ENCODE measurements at regions not wholly inside any gene's neighbourhood (a gene's known extent, or its start where the extent isn't known, plus 50 kb on each side); places are given as distances from the start of the nearest gene placed in this dataset.

- H3K4me2 ChIP-seq (ENCODE audit: insufficient read depth, low read length) = no peak overlapping the region
- ChIA-PET POLR2A (no interaction called here), CTCF (interaction anchor here (1.6 kb wide), 1 partner anchor 40 kb away, joined by 5 read pairs; no protein-coding TSS in a partner anchor)
- no peaks in the 10 kb centered on the region for H3K36me3 ChIP-seq (ENCODE audit: control insufficient read depth in 2 of 2, extremely low read depth in 1 of 2, insufficient read depth in 2 of 2, low read length in 2 of 2)
- FAIRE-seq = no peak
- intact Hi-C loops (cut with micrococcal nuclease) = no loop called here
- TF ChIP-seq JUN (IDR thresholded peaks at IDR 0.05; ENCODE audit: borderline replicate concordance, insufficient read depth, insufficient read length, low read depth) (no peak), CTCF (IDR thresholded peaks at IDR 0.05; ENCODE audit: extremely low read depth in 1 of 2, insufficient read depth in 1 of 2, low read depth in 1 of 2, low read length in 2 of 2) (no peak), GATA2 (IDR thresholded peaks at IDR 0.05; ENCODE audit: insufficient read depth, insufficient read length, low read depth, low read length) (no peak), POLR2AphosphoS5 (IDR thresholded peaks at IDR 0.05; ENCODE audit: insufficient read depth, low read depth, low read length) (no peak)
- no peaks in the 10 kb centered on the region for H3K9me3 ChIP-seq (replicated peaks; ENCODE audit: control insufficient read depth, insufficient read depth, low read length)
- no TSS peak for BruUV-seq (replicated peaks)
- H3K79me2 ChIP-seq (ENCODE audit: control insufficient read depth, insufficient read depth, low read length) = no peaks in the 10 kb centered on the region
- no peak overlapping the region for H3K4me3 ChIP-seq (replicated peaks in 1 of 3; ENCODE audit: insufficient read depth in 1 of 3, low read depth in 1 of 3, low read length in 3 of 3)
- H3K4me1 ChIP-seq (ENCODE audit: control insufficient read depth, extremely low read depth, insufficient read depth, low read length) = no peaks in the 10 kb centered on the region
- no peak overlapping the region for H3K9ac ChIP-seq (replicated peaks; ENCODE audit: extremely low read depth, insufficient read depth, low read length)
- no peak overlapping the region for H3K27ac ChIP-seq (ENCODE audit: insufficient read depth, low read depth, low read length)
- H3K9me1 ChIP-seq (replicated peaks; ENCODE audit: control insufficient read depth, extremely low read depth, insufficient read depth, low read length) = no peaks in the 10 kb centered on the region
- no peak for DNase-seq (ENCODE audit: low read depth, low spot score)
- H4K20me1 ChIP-seq (replicated peaks; ENCODE audit: control insufficient read depth, extremely low read depth, insufficient read depth, low read length) = no peaks in the 10 kb centered on the region
- dilution Hi-C loops (cut with MboI; ENCODE audit: extremely low pct_ligation_motif_present, low sequenced_read_pairs) = no loop called here
- H2AFZ ChIP-seq (ENCODE audit: low read depth, low read length) = no peak overlapping the region
- H3K27me3 ChIP-seq (ENCODE audit: control insufficient read depth in 2 of 2, insufficient read depth in 2 of 2, low read length in 2 of 2) = no peaks in the 10 kb centered on the region
Measured at GRCh38 chr2:151091583-151091982, 170.1 kb downstream of the RBM43 start.

- CTCF ChIA-PET = no interaction called here
Measured at GRCh38 chr2:151087377-151087776, 174.3 kb downstream of the RBM43 start.

More at GRCh38 chr2:151087377-151087776, 174.3 kb downstream of the RBM43 start:
- Histone ChIP-seq H3K27me3 (ENCODE audit: control insufficient read depth in 2 of 2, insufficient read depth in 2 of 2, low read length in 2 of 2) (no peaks in the 10 kb centered on the region), H3K9me3 (replicated peaks; ENCODE audit: control insufficient read depth, insufficient read depth, low read length) (no peaks in the 10 kb centered on the region), H3K27ac (ENCODE audit: insufficient read depth, low read depth, low read length) (no peak overlapping the region), H3K9me1 (replicated peaks; ENCODE audit: control insufficient read depth, extremely low read depth, insufficient read depth, low read length) (no peaks in the 10 kb centered on the region), H3K79me2 (ENCODE audit: control insufficient read depth, insufficient read depth, low read length) (no peaks in the 10 kb centered on the region), H3K9ac (replicated peaks; ENCODE audit: extremely low read depth, insufficient read depth, low read length) (no peak overlapping the region), H3K4me3 (replicated peaks in 1 of 3; ENCODE audit: insufficient read depth in 1 of 3, low read depth in 1 of 3, low read length in 3 of 3) (no peak overlapping the region), H3K4me1 (ENCODE audit: control insufficient read depth, extremely low read depth, insufficient read depth, low read length) (no peaks in the 10 kb centered on the region), H3K36me3 (ENCODE audit: control insufficient read depth in 2 of 2, extremely low read depth in 1 of 2, insufficient read depth in 2 of 2, low read length in 2 of 2) (no peaks in the 10 kb centered on the region), H4K20me1 (replicated peaks; ENCODE audit: control insufficient read depth, extremely low read depth, insufficient read depth, low read length) (no peaks in the 10 kb centered on the region), H2AFZ (ENCODE audit: low read depth, low read length) (no peak overlapping the region), H3K4me2 (ENCODE audit: insufficient read depth, low read length) (no peak overlapping the region)
- dilution Hi-C loops (cut with MboI; ENCODE audit: extremely low pct_ligation_motif_present, low sequenced_read_pairs) (no loop called here), intact Hi-C loops (cut with micrococcal nuclease) (no loop called here)
- POLR2A ChIA-PET = no interaction called here
- DNase-seq (ENCODE audit: low read depth, low spot score) (no peak), FAIRE-seq (no peak)
- no TSS peak for BruUV-seq (replicated peaks)
- no peak for TF ChIP-seq JUN (IDR thresholded peaks at IDR 0.05; ENCODE audit: borderline replicate concordance, insufficient read depth, insufficient read length, low read depth)
- TF ChIP-seq MAX (IDR thresholded peaks at IDR 0.05; ENCODE audit: insufficient read depth, insufficient read length) = no peak
- TF ChIP-seq POLR2AphosphoS5 (IDR thresholded peaks at IDR 0.05; ENCODE audit: insufficient read depth, low read depth, low read length) = no peak
- TF ChIP-seq GATA2 (IDR thresholded peaks at IDR 0.05; ENCODE audit: insufficient read depth, insufficient read length, low read depth, low read length) = no peak
- TF ChIP-seq POLR2A (IDR thresholded peaks at IDR 0.05; ENCODE audit: low read depth, low read length) = no peak
- TF ChIP-seq MYC (IDR thresholded peaks at IDR 0.05; ENCODE audit: low read depth, low read length) = no peak
- TF ChIP-seq EZH2 (IDR thresholded peaks at IDR 0.05; ENCODE audit: borderline replicate concordance, low read depth, low read length, severe bottlenecking) = no peak
- TF ChIP-seq CTCF (IDR thresholded peaks at IDR 0.05; ENCODE audit: extremely low read depth in 1 of 2, insufficient read depth in 1 of 2, low read depth in 1 of 2, low read length in 2 of 2) = no peak
- TF ChIP-seq FOS (IDR thresholded peaks at IDR 0.05; ENCODE audit: borderline replicate concordance, insufficient read depth, low read length) = no peak

All from endothelial cell of umbilical vein (primary cell).